C4-2B (cell line): ENCODE measurements at regions not wholly inside any gene's neighbourhood (a gene's known extent, or its start where the extent isn't known, plus 50 kb on each side); places are given as distances from the start of the nearest gene placed in this dataset.

Experiments
- ZFX ChIP-seq: fragments of 450-650 bp; IDR thresholded peaks from 2 replicates; pipeline ENCODE4 v1.6.1; 2017
- TF ChIP-seq, protein P1 (sequence below): fragments of 450-650 bp; conservative IDR thresholded peaks from 2 replicates; pipeline ENCODE4 v1.5.1; 2017; ENCODE audit warnings: mild to moderate bottlenecking

DNA sequence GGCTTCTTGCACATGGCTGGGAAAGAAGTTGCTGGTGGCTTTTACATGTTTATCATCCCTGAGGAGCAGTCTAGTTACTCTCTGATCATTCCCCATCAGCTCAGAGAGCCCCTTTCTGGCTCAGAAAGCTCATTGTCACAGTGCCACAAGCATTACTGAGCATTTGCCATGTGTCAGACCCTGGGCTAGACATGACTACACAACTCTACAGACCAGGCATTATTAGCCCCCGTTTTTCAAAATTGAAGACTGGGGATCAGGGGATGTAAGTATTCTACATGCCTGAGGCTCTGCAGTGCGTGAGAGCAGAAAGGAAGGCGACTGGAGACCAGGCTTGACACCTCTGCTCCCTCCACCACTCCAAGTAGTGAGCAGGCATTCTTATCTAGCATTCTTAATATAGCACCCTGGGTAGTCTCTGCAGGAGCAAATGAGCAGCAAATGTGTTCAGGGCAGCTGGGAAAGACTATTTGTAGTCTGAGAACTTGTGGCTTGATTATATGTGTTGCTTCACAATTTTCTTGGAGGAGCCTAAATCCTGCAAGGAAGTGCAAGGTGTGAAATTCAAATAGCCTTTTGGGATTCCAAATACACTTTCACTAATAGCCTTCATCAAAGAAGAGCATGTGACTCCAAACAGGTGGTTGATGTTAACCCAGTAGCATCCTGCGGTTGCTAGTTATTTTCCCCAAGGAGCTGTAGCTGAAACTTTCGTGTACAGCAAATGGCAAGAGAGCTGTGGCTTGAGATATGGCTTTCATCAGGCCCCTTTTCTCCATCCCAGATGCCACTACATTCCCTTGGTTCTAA lies 143.2 kb downstream of the DDX1 start:
- TF ChIP-seq, protein P1, sequence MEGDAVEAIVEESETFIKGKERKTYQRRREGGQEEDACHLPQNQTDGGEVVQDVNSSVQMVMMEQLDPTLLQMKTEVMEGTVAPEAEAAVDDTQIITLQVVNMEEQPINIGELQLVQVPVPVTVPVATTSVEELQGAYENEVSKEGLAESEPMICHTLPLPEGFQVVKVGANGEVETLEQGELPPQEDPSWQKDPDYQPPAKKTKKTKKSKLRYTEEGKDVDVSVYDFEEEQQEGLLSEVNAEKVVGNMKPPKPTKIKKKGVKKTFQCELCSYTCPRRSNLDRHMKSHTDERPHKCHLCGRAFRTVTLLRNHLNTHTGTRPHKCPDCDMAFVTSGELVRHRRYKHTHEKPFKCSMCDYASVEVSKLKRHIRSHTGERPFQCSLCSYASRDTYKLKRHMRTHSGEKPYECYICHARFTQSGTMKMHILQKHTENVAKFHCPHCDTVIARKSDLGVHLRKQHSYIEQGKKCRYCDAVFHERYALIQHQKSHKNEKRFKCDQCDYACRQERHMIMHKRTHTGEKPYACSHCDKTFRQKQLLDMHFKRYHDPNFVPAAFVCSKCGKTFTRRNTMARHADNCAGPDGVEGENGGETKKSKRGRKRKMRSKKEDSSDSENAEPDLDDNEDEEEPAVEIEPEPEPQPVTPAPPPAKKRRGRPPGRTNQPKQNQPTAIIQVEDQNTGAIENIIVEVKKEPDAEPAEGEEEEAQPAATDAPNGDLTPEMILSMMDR: no peak
- TF ChIP-seq ZFX: no peak
